OCI-LY7 (cell line): ENCODE measurements at regions not wholly inside any gene's neighbourhood (a gene's known extent, or its start where the extent isn't known, plus 50 kb on each side); places are given as distances from the start of the nearest gene placed in this dataset.

Source experiments
- CTCF ChIP-seq: fragments of 200-600 bp; sonication (generic); conservative IDR thresholded peaks from 2 replicates; pipeline ENCODE4 v1.5.1; 2014; ENCODE audit warnings: mild to moderate bottlenecking, antibody characterized with exemption, low read length, moderate library complexity, mixed read lengths
- EZH2phosphoT487 ChIP-seq: fragments of 200-600 bp; sonication (generic); IDR thresholded peaks from 2 replicates; pipeline ENCODE4 v1.6.1; 2018; ENCODE audit warnings: low read depth, borderline replicate concordance, mild to moderate bottlenecking, mixed run types, antibody characterized with exemption, low read length, moderate library complexity, mixed read lengths

GRCh38 chr4:107546638-107547037 lies 173.4 kb downstream of the PAPSS1 start:
- TF ChIP-seq CTCF, result no peak
- TF ChIP-seq EZH2phosphoT487, result no peak
